ENCODE measurements at regions not wholly inside any gene's neighbourhood (a gene's known extent, or its start where the extent isn't known, plus 50 kb on each side); places are given as distances from the start of the nearest gene placed in this dataset.

DNA sequence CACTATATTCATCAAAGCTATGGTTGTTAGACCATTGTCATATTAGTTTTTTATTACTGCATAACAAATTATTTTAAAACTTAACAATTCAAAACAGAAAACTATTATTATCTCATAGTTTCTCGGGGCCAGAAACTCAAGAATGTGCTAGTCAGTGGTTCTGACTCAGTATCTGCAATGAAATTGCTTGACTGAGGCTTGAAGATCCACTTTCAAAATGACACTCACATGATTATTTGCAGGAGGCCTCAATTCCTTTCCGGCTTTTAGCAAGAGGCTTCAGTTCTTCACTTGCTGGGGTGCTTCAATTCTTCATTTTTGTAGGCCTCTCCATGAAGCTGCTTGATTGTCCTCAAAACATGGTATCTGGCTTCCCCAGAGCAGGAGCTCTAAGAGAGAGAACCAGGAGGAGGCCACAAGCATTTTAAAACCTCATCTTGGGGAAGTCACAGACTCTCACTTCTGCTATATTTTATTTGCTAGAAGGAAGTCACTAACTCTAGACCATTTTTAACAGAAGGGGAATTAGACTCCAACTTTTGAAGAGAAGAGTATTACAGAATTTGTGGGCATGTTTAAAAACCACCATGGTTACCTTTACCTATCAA lies 383.7 kb downstream of the MFSD1 start:
- Histone ChIP-seq H3K27ac (ENCODE audit: low read depth) (no peak overlapping the region), H3K79me2 (replicated peaks; ENCODE audit: insufficient read depth) (no peaks in the 10 kb centered on the region), H3K4me3 (no peak overlapping the region), H3K4me1 (ENCODE audit: insufficient read depth) (no peaks in the 10 kb centered on the region), H3K4me2 (no peak overlapping the region), H4K20me1 (replicated peaks; ENCODE audit: insufficient read depth) (no peaks in the 10 kb centered on the region), H3K36me3 (ENCODE audit: insufficient read depth) (no peaks in the 10 kb centered on the region), H3F3A (replicated peaks; ENCODE audit: low read depth) (no peaks in the 10 kb centered on the region), H3K9me2 (ENCODE audit: insufficient read depth) (peaks cover 3% of the 10 kb centered on the region; the same call in 1 of the 2 replicates), H2AFZ (no peak overlapping the region), H3K27me3 (ENCODE audit: insufficient read depth) (no peaks in the 10 kb centered on the region)
- TF ChIP-seq ETS1 (IDR thresholded peaks at IDR 0.05) (no peak), CREB1 (CRISPR knock-in tag; IDR thresholded peaks at IDR 0.05; ENCODE audit: low read depth) (no peak), POLR2AphosphoS5 (IDR thresholded peaks at IDR 0.05; ENCODE audit: low read depth) (no peak), ZNF114 (CRISPR knock-in tag; IDR thresholded peaks at IDR 0.05) (no peak), ZNF331 (CRISPR knock-in tag; IDR thresholded peaks at IDR 0.05; ENCODE audit: low read depth) (no peak), EZH2phosphoT487 (IDR thresholded peaks at IDR 0.05; ENCODE audit: unreplicated experiment) (no peak), STAT1 (IDR thresholded peaks at IDR 0.05; ENCODE audit: unreplicated experiment) (no peak), NANOG (IDR thresholded peaks at IDR 0.05; ENCODE audit: borderline replicate concordance) (no peak), EZH2 (IDR thresholded peaks at IDR 0.05; ENCODE audit: low read depth, unreplicated experiment) (no peak), JUNB (IDR thresholded peaks at IDR 0.05; ENCODE audit: unreplicated experiment) (no peak)
- TF ChIP-seq, protein P1, sequence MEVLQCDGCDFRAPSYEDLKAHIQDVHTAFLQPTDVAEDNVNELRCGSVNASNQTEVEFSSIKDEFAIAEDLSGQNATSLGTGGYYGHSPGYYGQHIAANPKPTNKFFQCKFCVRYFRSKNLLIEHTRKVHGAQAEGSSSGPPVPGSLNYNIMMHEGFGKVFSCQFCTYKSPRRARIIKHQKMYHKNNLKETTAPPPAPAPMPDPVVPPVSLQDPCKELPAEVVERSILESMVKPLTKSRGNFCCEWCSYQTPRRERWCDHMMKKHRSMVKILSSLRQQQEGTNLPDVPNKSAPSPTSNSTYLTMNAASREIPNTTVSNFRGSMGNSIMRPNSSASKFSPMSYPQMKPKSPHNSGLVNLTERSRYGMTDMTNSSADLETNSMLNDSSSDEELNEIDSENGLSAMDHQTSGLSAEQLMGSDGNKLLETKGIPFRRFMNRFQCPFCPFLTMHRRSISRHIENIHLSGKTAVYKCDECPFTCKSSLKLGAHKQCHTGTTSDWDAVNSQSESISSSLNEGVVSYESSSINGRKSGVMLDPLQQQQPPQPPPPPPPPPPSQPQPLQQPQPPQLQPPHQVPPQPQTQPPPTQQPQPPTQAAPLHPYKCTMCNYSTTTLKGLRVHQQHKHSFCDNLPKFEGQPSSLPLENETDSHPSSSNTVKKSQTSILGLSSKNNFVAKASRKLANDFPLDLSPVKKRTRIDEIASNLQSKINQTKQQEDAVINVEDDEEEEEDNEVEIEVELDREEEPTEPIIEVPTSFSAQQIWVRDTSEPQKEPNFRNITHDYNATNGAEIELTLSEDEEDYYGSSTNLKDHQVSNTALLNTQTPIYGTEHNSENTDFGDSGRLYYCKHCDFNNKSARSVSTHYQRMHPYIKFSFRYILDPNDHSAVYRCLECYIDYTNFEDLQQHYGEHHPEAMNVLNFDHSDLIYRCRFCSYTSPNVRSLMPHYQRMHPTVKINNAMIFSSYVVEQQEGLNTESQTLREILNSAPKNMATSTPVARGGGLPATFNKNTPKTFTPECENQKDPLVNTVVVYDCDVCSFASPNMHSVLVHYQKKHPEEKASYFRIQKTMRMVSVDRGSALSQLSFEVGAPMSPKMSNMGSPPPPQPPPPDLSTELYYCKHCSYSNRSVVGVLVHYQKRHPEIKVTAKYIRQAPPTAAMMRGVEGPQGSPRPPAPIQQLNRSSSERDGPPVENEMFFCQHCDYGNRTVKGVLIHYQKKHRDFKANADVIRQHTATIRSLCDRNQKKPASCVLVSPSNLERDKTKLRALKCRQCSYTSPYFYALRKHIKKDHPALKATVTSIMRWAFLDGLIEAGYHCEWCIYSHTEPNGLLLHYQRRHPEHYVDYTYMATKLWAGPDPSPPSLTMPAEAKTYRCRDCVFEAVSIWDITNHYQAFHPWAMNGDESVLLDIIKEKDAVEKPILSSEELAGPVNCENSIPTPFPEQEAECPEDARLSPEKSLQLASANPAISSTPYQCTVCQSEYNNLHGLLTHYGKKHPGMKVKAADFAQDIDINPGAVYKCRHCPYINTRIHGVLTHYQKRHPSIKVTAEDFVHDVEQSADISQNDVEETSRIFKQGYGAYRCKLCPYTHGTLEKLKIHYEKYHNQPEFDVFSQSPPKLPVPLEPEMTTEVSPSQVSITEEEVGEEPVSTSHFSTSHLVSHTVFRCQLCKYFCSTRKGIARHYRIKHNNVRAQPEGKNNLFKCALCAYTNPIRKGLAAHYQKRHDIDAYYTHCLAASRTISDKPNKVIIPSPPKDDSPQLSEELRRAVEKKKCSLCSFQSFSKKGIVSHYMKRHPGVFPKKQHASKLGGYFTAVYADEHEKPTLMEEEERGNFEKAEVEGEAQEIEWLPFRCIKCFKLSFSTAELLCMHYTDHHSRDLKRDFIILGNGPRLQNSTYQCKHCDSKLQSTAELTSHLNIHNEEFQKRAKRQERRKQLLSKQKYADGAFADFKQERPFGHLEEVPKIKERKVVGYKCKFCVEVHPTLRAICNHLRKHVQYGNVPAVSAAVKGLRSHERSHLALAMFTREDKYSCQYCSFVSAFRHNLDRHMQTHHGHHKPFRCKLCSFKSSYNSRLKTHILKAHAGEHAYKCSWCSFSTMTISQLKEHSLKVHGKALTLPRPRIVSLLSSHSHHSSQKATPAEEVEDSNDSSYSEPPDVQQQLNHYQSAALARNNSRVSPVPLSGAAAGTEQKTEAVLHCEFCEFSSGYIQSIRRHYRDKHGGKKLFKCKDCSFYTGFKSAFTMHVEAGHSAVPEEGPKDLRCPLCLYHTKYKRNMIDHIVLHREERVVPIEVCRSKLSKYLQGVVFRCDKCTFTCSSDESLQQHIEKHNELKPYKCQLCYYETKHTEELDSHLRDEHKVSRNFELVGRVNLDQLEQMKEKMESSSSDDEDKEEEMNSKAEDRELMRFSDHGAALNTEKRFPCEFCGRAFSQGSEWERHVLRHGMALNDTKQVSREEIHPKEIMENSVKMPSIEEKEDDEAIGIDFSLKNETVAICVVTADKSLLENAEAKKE (CRISPR knock-in tag; IDR thresholded peaks at IDR 0.05) = no peak
- H3K4me3 Mint-ChIP-seq = no peak overlapping the region
- DNase-seq (ENCODE audit: low spot score) = no peak
- H3K36me3 Mint-ChIP-seq (ENCODE audit: low read depth) = no peaks in the 10 kb centered on the region
- no peak for ATAC-seq
- H3K9me3 Mint-ChIP-seq = no peaks in the 10 kb centered on the region
- no peaks in the 10 kb centered on the region for H3K4me1 Mint-ChIP-seq
- peaks cover 1% of the 10 kb centered on the region for H3K27me3 Mint-ChIP-seq (ENCODE audit: insufficient read depth, low read depth, poor library complexity)
- H3K27ac Mint-ChIP-seq = no peak overlapping the region
